ES-I3 (cell line): ENCODE measurements at regions not wholly inside any gene's neighbourhood (a gene's known extent, or its start where the extent isn't known, plus 50 kb on each side); places are given as distances from the start of the nearest gene placed in this dataset.

Experiments used
- H3K36me3 ChIP-seq: 2 replicates; pipeline ENCODE4 v1.6.1; 2013; ENCODE audit warnings: mild to moderate bottlenecking, low read length, control low read depth, moderate library complexity; ENCODE audit not compliant: insufficient read depth
- H3K4me1 ChIP-seq: 2 replicates; pipeline ENCODE4 v1.6.1; 2013; ENCODE audit warnings: mild to moderate bottlenecking, control low read depth, low read length; ENCODE audit not compliant: insufficient read depth
- H3K9ac ChIP-seq: 2 replicates; pipeline ENCODE4 v1.6.1; 2013; ENCODE audit warnings: low read depth, mild to moderate bottlenecking, low read length, moderate library complexity
- H3K9me3 ChIP-seq: 2 replicates; pipeline ENCODE4 v1.6.1; 2013; ENCODE audit warnings: mild to moderate bottlenecking, low read length, moderate library complexity; ENCODE audit not compliant: control insufficient read depth, insufficient read depth

- H3K4me1 ChIP-seq, result no peaks in the 10 kb centered on the region
- no peaks in the 10 kb centered on the region for H3K9me3 ChIP-seq
- H3K36me3 ChIP-seq, result no peaks in the 10 kb centered on the region
- no peak overlapping the region for H3K9ac ChIP-seq
Measured at GRCh38 chr6:9999796-10000195, 415.1 kb downstream of the TFAP2A start.

GRCh38 chr6:9986273-9986672, 428.6 kb downstream of the TFAP2A start:
- Histone ChIP-seq H3K9me3 (no peaks in the 10 kb centered on the region), H3K4me1 (no peaks in the 10 kb centered on the region), H3K9ac (no peak overlapping the region), H3K36me3 (no peaks in the 10 kb centered on the region)

GRCh38 chr6:9985481-9985880, 429.4 kb downstream of the TFAP2A start:
- H3K9ac ChIP-seq, result no peak overlapping the region
- H3K9me3 ChIP-seq, result no peaks in the 10 kb centered on the region
- no peaks in the 10 kb centered on the region for H3K36me3 ChIP-seq
- H3K4me1 ChIP-seq, result no peaks in the 10 kb centered on the region

GRCh38 chr6:9984607-9985006, 430.3 kb downstream of the TFAP2A start:
- H3K9ac ChIP-seq, result no peak overlapping the region
- H3K9me3 ChIP-seq, result no peaks in the 10 kb centered on the region
- H3K36me3 ChIP-seq, result no peaks in the 10 kb centered on the region
- H3K4me1 ChIP-seq, result no peaks in the 10 kb centered on the region

GRCh38 chr6:9983168-9983567, 431.7 kb downstream of the TFAP2A start:
- H3K36me3 ChIP-seq, result no peaks in the 10 kb centered on the region
- no peaks in the 10 kb centered on the region for H3K4me1 ChIP-seq
- H3K9ac ChIP-seq, result no peak overlapping the region
- no peaks in the 10 kb centered on the region for H3K9me3 ChIP-seq

- no peaks in the 10 kb centered on the region for H3K9me3 ChIP-seq
- no peaks in the 10 kb centered on the region for H3K4me1 ChIP-seq
- no peak overlapping the region for H3K9ac ChIP-seq
- H3K36me3 ChIP-seq, result no peaks in the 10 kb centered on the region
Measured at GRCh38 chr6:9982215-9982614, 432.7 kb downstream of the TFAP2A start.

- Histone ChIP-seq H3K4me1 (no peaks in the 10 kb centered on the region), H3K9me3 (no peaks in the 10 kb centered on the region), H3K9ac (no peak overlapping the region)
Measured at GRCh38 chr6:9979996-9980395, 434.9 kb downstream of the TFAP2A start.

GRCh38 chr6:9978480-9978879, 436.4 kb downstream of the TFAP2A start:
- Histone ChIP-seq H3K9ac (no peak overlapping the region), H3K36me3 (no peaks in the 10 kb centered on the region), H3K4me1 (no peaks in the 10 kb centered on the region), H3K9me3 (no peaks in the 10 kb centered on the region)

More at GRCh38 chr6:9979996-9980395, 434.9 kb downstream of the TFAP2A start:
- no peaks in the 10 kb centered on the region for H3K36me3 ChIP-seq

GRCh38 chr6:9977411-9977810, 437.5 kb downstream of the TFAP2A start:
- H3K4me1 ChIP-seq, result no peaks in the 10 kb centered on the region
- H3K9ac ChIP-seq, result no peak overlapping the region
- no peaks in the 10 kb centered on the region for H3K9me3 ChIP-seq
- no peaks in the 10 kb centered on the region for H3K36me3 ChIP-seq

- H3K9me3 ChIP-seq, result no peaks in the 10 kb centered on the region
- no peaks in the 10 kb centered on the region for H3K4me1 ChIP-seq
- no peak overlapping the region for H3K9ac ChIP-seq
- no peaks in the 10 kb centered on the region for H3K36me3 ChIP-seq
Measured at GRCh38 chr6:9961646-9962045, 453.2 kb downstream of the TFAP2A start.

GRCh38 chr6:9957215-9957759, 457.6 kb downstream of the TFAP2A start:
- H3K9me3 ChIP-seq, result no peaks in the 10 kb centered on the region
- H3K4me1 ChIP-seq, result no peaks in the 10 kb centered on the region
- H3K36me3 ChIP-seq, result no peaks in the 10 kb centered on the region
- H3K9ac ChIP-seq, result no peak overlapping the region

- Histone ChIP-seq H3K9me3 (no peaks in the 10 kb centered on the region), H3K4me1 (no peaks in the 10 kb centered on the region), H3K9ac (no peak overlapping the region), H3K36me3 (no peaks in the 10 kb centered on the region)
Measured at GRCh38 chr6:9948678-9949077, 466.2 kb downstream of the TFAP2A start.

GRCh38 chr6:9943986-9944385, 470.9 kb downstream of the TFAP2A start:
- no peaks in the 10 kb centered on the region for H3K9me3 ChIP-seq
- H3K4me1 ChIP-seq, result no peaks in the 10 kb centered on the region
- H3K36me3 ChIP-seq, result no peaks in the 10 kb centered on the region
- no peak overlapping the region for H3K9ac ChIP-seq

GRCh38 chr6:9943026-9943425, 471.8 kb downstream of the TFAP2A start:
- H3K4me1 ChIP-seq, result no peaks in the 10 kb centered on the region
- H3K9me3 ChIP-seq, result no peaks in the 10 kb centered on the region
- no peak overlapping the region for H3K9ac ChIP-seq
- H3K36me3 ChIP-seq, result no peaks in the 10 kb centered on the region

GRCh38 chr6:9942131-9942530, 472.7 kb downstream of the TFAP2A start:
- no peaks in the 10 kb centered on the region for H3K9me3 ChIP-seq
- H3K36me3 ChIP-seq, result no peaks in the 10 kb centered on the region
- no peak overlapping the region for H3K9ac ChIP-seq
- no peaks in the 10 kb centered on the region for H3K4me1 ChIP-seq

- Histone ChIP-seq H3K4me1 (no peaks in the 10 kb centered on the region), H3K9ac (no peak overlapping the region), H3K9me3 (no peaks in the 10 kb centered on the region), H3K36me3 (no peaks in the 10 kb centered on the region)
Measured at GRCh38 chr6:9938801-9939200, 476.1 kb downstream of the TFAP2A start.
